ENCODE measurements at regions not wholly inside any gene's neighbourhood (a gene's known extent, or its start where the extent isn't known, plus 50 kb on each side); places are given as distances from the start of the nearest gene placed in this dataset.

- TF ChIP-seq CTCF (IDR thresholded peaks at IDR 0.05; ENCODE audit: poor library complexity), result no peak
- TF ChIP-seq EZH2 (IDR thresholded peaks at IDR 0.05; ENCODE audit: borderline replicate concordance), result no peak
These were observed 1080.8 kb downstream of the AMY1C start for GRCh38 chr1:104830534-104830933.
